A549 (cell line): ENCODE measurements at regions not wholly inside any gene's neighbourhood (a gene's known extent, or its start where the extent isn't known, plus 50 kb on each side); places are given as distances from the start of the nearest gene placed in this dataset.

ENCODE experiments used
- ATAC-seq, 2 experiments: fragments of 200-7000 bp in 1 of 2; fragments of >200 bp in 1 of 2; cut with Nextera tagmentation in 1 of 2; cut with Tn5 transposase in 1 of 2; 3 replicates each; pipeline versions ENCODE4 v1.8.0 to v1.9.1; 2018 to 2020; ENCODE audit warnings: mild to moderate bottlenecking in 1 of 2, moderate library complexity in 1 of 2
- CTCF ChIA-PET: fragments of 300-600 bp; sonication (Branson Sonifier 250); formaldehyde crosslinking; extraction: SDS; loops from one replicate; lab custom pipeline; 2021; ENCODE audit warnings: antibody characterized with exemption, inconsistent platforms; lab: Yijun Ruan, JAX
- POLR2A ChIA-PET: fragments of 350-600 bp; formaldehyde crosslinking; extraction: SDS; loops from one replicate; lab custom pipeline; 2021; ENCODE audit warnings: antibody characterized with exemption, inconsistent platforms; lab: Yijun Ruan, JAX
- DNase-seq, 2 experiments: peaks; one replicate each; pipeline versions ENCODE4 v3.0.0 to v3.0.0-alpha.2; 2011 to 2016; ENCODE audit warnings: low read depth in 1 of 2, low spot score in 1 of 2
- FAIRE-seq: peaks from 2 replicates; lab custom pipeline; 2011; peaks lifted over from hg19 to GRCh38; lab: Jason Lieb, UNC
- H3K27ac ChIP-seq, 2 experiments: fragments of >200 bp; sonication (Bioruptor Twin); formaldehyde crosslinking; 3 replicates each; pipeline ENCODE4 v1.5.1; 2016 to 2017
- H3K4me1 ChIP-seq: fragments of >200 bp; sonication (Bioruptor Twin); formaldehyde crosslinking; 3 replicates; pipeline ENCODE4 v1.6.1; 2016
- H3K4me2 ChIP-seq: fragments of >200 bp; sonication (Bioruptor Twin); formaldehyde crosslinking; 3 replicates; pipeline ENCODE4 v1.6.1; 2016
- H3K4me3 ChIP-seq: fragments of >200 bp; sonication (Bioruptor Twin); formaldehyde crosslinking; 3 replicates; pipeline ENCODE4 v1.5.1; 2016
- H3K9me3 ChIP-seq: fragments of >200 bp; sonication (Bioruptor Twin); formaldehyde crosslinking; 3 replicates; pipeline ENCODE4 v1.6.1; 2016
- CBX8 ChIP-seq: fragments of 200-600 bp; sonication (generic); IDR thresholded peaks from 2 replicates; pipeline ENCODE4 v1.6.1; 2016
- CHD4 ChIP-seq: fragments of 200-600 bp; sonication (generic); IDR thresholded peaks from 2 replicates; pipeline ENCODE4 v1.6.1; 2016; ENCODE audit warnings: antibody characterized with exemption, mild to moderate bottlenecking, borderline replicate concordance
- EHMT2 ChIP-seq: fragments of 200-600 bp; sonication (generic); IDR thresholded peaks from 2 replicates; pipeline ENCODE4 v1.6.1; 2016; ENCODE audit warnings: antibody characterized with exemption, low read depth, mild to moderate bottlenecking, moderate library complexity
- EP300 ChIP-seq, 2 experiments: fragments of >200 bp; sonication (Bioruptor Twin); formaldehyde crosslinking; IDR thresholded peaks; 2 replicates in 1 of 2; 3 replicates in 1 of 2; pipeline ENCODE4 v1.6.1; 2016 to 2017
- FOSB ChIP-seq: fragments of 250-450 bp; sonication (Bioruptor Pico); IDR thresholded peaks from 2 replicates; pipeline ENCODE4 v1.5.0; 2020; ENCODE audit warnings: mild to moderate bottlenecking, moderate library complexity
- FOXS1 ChIP-seq: fragments of 250-450 bp; sonication (Bioruptor Pico); IDR thresholded peaks from 2 replicates; pipeline ENCODE4 v1.5.0; 2020; ENCODE audit warnings: mild to moderate bottlenecking, moderate library complexity
- GATA3 ChIP-seq: IDR thresholded peaks from 2 replicates; pipeline ENCODE4 v1.6.1; 2012; ENCODE audit warnings: borderline replicate concordance
- HDAC2 ChIP-seq: fragments of 200-600 bp; sonication (generic); IDR thresholded peaks from 2 replicates; pipeline ENCODE4 v1.6.1; 2016
- HEYL ChIP-seq: fragments of 250-450 bp; sonication (Bioruptor Pico); IDR thresholded peaks from 2 replicates; pipeline ENCODE4 v1.8.0; 2021; ENCODE audit warnings: mild to moderate bottlenecking, moderate library complexity
- HOXB13 ChIP-seq: fragments of 250-450 bp; sonication (Bioruptor Pico); IDR thresholded peaks from 2 replicates; pipeline ENCODE4 v1.5.0; 2020; ENCODE audit warnings: low read depth, mild to moderate bottlenecking, moderate library complexity
- JUNB ChIP-seq: fragments of >200 bp; sonication (Bioruptor Twin); formaldehyde crosslinking; IDR thresholded peaks from 2 replicates; pipeline ENCODE4 v1.6.1; 2016
- MAFK ChIP-seq: fragments of 450-650 bp; IDR thresholded peaks from 2 replicates; pipeline ENCODE4 v1.6.1; 2014; ENCODE audit not compliant: partially characterized antibody
- MAX ChIP-seq: IDR thresholded peaks from 2 replicates; pipeline ENCODE4 v1.6.1; 2012
- MYC ChIP-seq: IDR thresholded peaks from 2 replicates; pipeline ENCODE4 v1.6.1; 2012; ENCODE audit warnings: mild to moderate bottlenecking, inconsistent platforms, low read length, improper control_type of control experiment, borderline replicate concordance
- NPAS2 ChIP-seq: fragments of 250-450 bp; sonication (Bioruptor Pico); IDR thresholded peaks from 2 replicates; pipeline ENCODE4 v1.8.0; 2022; ENCODE audit warnings: mild to moderate bottlenecking, moderate library complexity, borderline replicate concordance
- POLR2A ChIP-seq: IDR thresholded peaks from 2 replicates; pipeline ENCODE4 v1.6.1; 2012; ENCODE audit warnings: mild to moderate bottlenecking, low read length
- POLR2AphosphoS2 ChIP-seq: conservative IDR thresholded peaks from 2 replicates; pipeline ENCODE4 v1.6.1; 2012; ENCODE audit warnings: low read length, improper control_type of control experiment, inconsistent platforms
- RAD21 ChIP-seq, 2 experiments: fragments of >200 bp in 1 of 2; sonication (Bioruptor Twin) in 1 of 2; formaldehyde crosslinking in 1 of 2; IDR thresholded peaks in 1 of 2; conservative IDR thresholded peaks in 1 of 2; 2 replicates in 1 of 2; 3 replicates in 1 of 2; pipeline ENCODE4 v1.6.1; 2012 to 2018; ENCODE audit warnings: inconsistent platforms in 1 of 2
- RNF2 ChIP-seq: fragments of 200-600 bp; sonication (generic); IDR thresholded peaks from 2 replicates; pipeline ENCODE4 v1.6.1; 2016; ENCODE audit warnings: low read depth, mild to moderate bottlenecking, antibody characterized with exemption, moderate library complexity, borderline replicate concordance
- SMC3 ChIP-seq: fragments of >200 bp; sonication (Bioruptor Twin); formaldehyde crosslinking; IDR thresholded peaks from 3 replicates; pipeline ENCODE4 v1.6.1; 2018; ENCODE audit warnings: inconsistent platforms
- SREBF2 ChIP-seq: fragments of 450-650 bp; IDR thresholded peaks from 2 replicates; pipeline ENCODE4 v1.6.1; 2014; ENCODE audit warnings: mild to moderate bottlenecking, moderate library complexity
- TP53 ChIP-seq: fragments of 250-450 bp; sonication (Bioruptor Pico); IDR thresholded peaks from 2 replicates; pipeline ENCODE4 v1.5.0; 2021; ENCODE audit warnings: mild to moderate bottlenecking, moderate library complexity
- ZC3H11A ChIP-seq: fragments of 450-650 bp; IDR thresholded peaks from 2 replicates; pipeline ENCODE4 v1.6.1; 2014; ENCODE audit warnings: antibody characterized with exemption, mild to moderate bottlenecking
- WGBS: methylation state at CpG from one replicate; pipeline ENCODE4 v1.1.6; 2017; ENCODE audit errors: missing lambda C conversion rate; 5-methylcytosine and 5-hydroxymethylcytosine counted together
- TF ChIP-seq, protein P1 (sequence below): fragments of 450-650 bp; IDR thresholded peaks from 2 replicates; pipeline ENCODE4 v1.6.1; 2014; ENCODE audit warnings: antibody characterized with exemption
- TF ChIP-seq, protein P2 (sequence below): IDR thresholded peaks from 2 replicates; pipeline ENCODE4 v1.6.1; 2012; ENCODE audit warnings: low read depth, borderline replicate concordance
- TF ChIP-seq, protein P3 (sequence below): fragments of >200 bp; sonication (Bioruptor Twin); formaldehyde crosslinking; IDR thresholded peaks from 2 replicates; pipeline ENCODE4 v1.6.1; 2016

GRCh38 chr3:96201463-96201862 is 612.9 kb upstream of the EPHA6 start:
- H3K4me1 ChIP-seq: no peaks in the 10 kb centered on the region
- no peaks in the 10 kb centered on the region for H3K9me3 ChIP-seq
- no peak for DNase-seq
- WGBS: 29% methylated on average over 6 of the region's 6 CpGs
- ATAC-seq: no peak
- FAIRE-seq: no peak
- ChIA-PET POLR2A (no interaction called here), CTCF (no interaction called here)
- TF ChIP-seq HEYL (no peak), NPAS2 (CRISPR knock-in tag) (no peak), FOXS1 (CRISPR knock-in tag) (no peak), SREBF2 (no peak), POLR2A (no peak), POLR2AphosphoS2 (no peak), SMC3 (no peak), RAD21 (conservative IDR thresholded peaks at IDR 0.05 in 1 of 2, IDR thresholded peaks at IDR 0.05 in 1 of 2) (no peak), HOXB13 (no peak), EP300 (IDR thresholded peaks at IDR 0.05) (no peak)
- TF ChIP-seq, protein P1, sequence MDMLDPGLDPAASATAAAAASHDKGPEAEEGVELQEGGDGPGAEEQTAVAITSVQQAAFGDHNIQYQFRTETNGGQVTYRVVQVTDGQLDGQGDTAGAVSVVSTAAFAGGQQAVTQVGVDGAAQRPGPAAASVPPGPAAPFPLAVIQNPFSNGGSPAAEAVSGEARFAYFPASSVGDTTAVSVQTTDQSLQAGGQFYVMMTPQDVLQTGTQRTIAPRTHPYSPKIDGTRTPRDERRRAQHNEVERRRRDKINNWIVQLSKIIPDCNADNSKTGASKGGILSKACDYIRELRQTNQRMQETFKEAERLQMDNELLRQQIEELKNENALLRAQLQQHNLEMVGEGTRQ: no peak
- H3K27ac ChIP-seq: no peak overlapping the region
- H3K4me2 ChIP-seq: no peak overlapping the region
- no peak overlapping the region for H3K4me3 ChIP-seq

DNA sequence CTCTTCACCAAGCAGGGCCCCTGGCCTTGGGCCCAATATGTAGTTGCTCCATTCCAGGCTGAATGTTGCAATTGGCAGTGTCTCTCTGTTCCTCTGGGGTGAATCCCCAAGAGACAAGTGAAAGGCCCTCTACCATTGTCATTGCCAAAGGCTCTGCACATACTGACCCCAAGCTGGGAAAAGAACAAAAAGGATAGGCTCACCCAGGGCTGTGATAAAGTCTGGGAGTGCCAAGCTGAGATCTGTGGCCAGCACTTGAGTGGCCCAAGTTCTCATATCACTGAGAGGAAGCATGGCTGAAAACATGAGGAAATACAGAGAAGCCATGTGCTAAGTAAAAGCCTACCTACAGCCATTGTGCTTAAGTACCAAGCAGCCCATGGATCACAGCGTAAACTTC is 612.2 kb upstream of the EPHA6 start:
- ChIA-PET POLR2A (no interaction called here), CTCF (no interaction called here)
- Histone ChIP-seq H3K4me3 (no peak overlapping the region), H3K4me2 (no peak overlapping the region), H3K4me1 (no peaks in the 10 kb centered on the region), H3K27ac (no peak overlapping the region), H3K9me3 (no peaks in the 10 kb centered on the region)
- DNase-seq: no peak
- WGBS: 68% methylated on average over 1 of the region's 1 CpG
- ATAC-seq: no peak
- no peak for FAIRE-seq
- TF ChIP-seq MAFK: no peak

GRCh38 chr3:96209699-96210098 is 604.7 kb upstream of the EPHA6 start:
- DNase-seq (peak in 1 of 2 experiments; percentile 2), FAIRE-seq (no peak), ATAC-seq (no peak)
- H3K4me2 ChIP-seq: 0 out of 3 replicates have a peak overlapping the region, but pooled peaks have one; percentile 17
- no peaks in the 10 kb centered on the region for H3K9me3 ChIP-seq
- H3K4me3 ChIP-seq: no peak overlapping the region
- H3K27ac ChIP-seq: no peak overlapping the region
- no peaks in the 10 kb centered on the region for H3K4me1 ChIP-seq
- ChIA-PET POLR2A (no interaction called here), CTCF (no interaction called here)
- no peak for TF ChIP-seq JUNB
- no peak for TF ChIP-seq TP53
- TF ChIP-seq, protein P2, sequence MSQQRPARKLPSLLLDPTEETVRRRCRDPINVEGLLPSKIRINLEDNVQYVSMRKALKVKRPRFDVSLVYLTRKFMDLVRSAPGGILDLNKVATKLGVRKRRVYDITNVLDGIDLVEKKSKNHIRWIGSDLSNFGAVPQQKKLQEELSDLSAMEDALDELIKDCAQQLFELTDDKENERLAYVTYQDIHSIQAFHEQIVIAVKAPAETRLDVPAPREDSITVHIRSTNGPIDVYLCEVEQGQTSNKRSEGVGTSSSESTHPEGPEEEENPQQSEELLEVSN: no peak
- no peak for TF ChIP-seq FOSB (CRISPR knock-in tag)
- TF ChIP-seq ZC3H11A: no peak
- TF ChIP-seq GATA3: no peak
- no peak for TF ChIP-seq CBX8
- no peak for TF ChIP-seq NPAS2 (CRISPR knock-in tag)
- no peak for TF ChIP-seq EHMT2
- TF ChIP-seq, protein P3, sequence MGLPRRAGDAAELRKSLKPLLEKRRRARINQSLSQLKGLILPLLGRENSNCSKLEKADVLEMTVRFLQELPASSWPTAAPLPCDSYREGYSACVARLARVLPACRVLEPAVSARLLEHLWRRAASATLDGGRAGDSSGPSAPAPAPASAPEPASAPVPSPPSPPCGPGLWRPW: no peak
- no peak for TF ChIP-seq HDAC2
- TF ChIP-seq MYC: no peak
- no peak for TF ChIP-seq MAX
- no peak for TF ChIP-seq CHD4
- no peak for TF ChIP-seq RNF2
- WGBS: 18% methylated on average over 1 of the region's 1 CpG
